Peyer's patch (tissue), 4 donors: ENCODE measurements at regions not wholly inside any gene's neighbourhood (a gene's known extent, or its start where the extent isn't known, plus 50 kb on each side); places are given as distances from the start of the nearest gene placed in this dataset.

Experiments
- DNase-seq, 3 donors: peaks; one replicate each; pipeline ENCODE4 v3.0.0-alpha.2; 2017 to 2019
- H3K27ac ChIP-seq, 4 donors: fragments of 200-600 bp; sonication (generic); one replicate each; pipeline ENCODE4 v1.5.1; 2016 to 2019
- H3K27me3 ChIP-seq, 2 donors: fragments of 200-600 bp; sonication (generic); one replicate each; pipeline ENCODE4 v1.5.1; 2019
- H3K36me3 ChIP-seq, 3 donors: fragments of 200-600 bp; sonication (generic); one replicate each; pipeline ENCODE4 v1.5.1; 2016 to 2019
- H3K4me1 ChIP-seq, 4 donors: fragments of 200-600 bp; sonication (generic); one replicate each; pipeline ENCODE4 v1.5.1; 2016 to 2019
- H3K4me3 ChIP-seq, 4 donors: fragments of 200-600 bp; sonication (generic); 1 replicate in 3 of 4; 2 replicates in 1 of 4; pipeline ENCODE4 v1.5.1; 2016 to 2019; ENCODE audit warnings: mild to moderate bottlenecking in 1 of 4
- H3K9me3 ChIP-seq, 4 donors: fragments of 200-600 bp; sonication (generic); one replicate each; pipeline ENCODE4 v1.5.1; 2016 to 2019; ENCODE audit warnings: mild to moderate bottlenecking in 1 of 4
- CTCF ChIP-seq, 6 experiments: fragments of 450-650 bp in 4 of 6; fragments of 200-600 bp in 2 of 6; sonication (generic) in 1 of 6; IDR thresholded peaks; one replicate each; pipeline ENCODE4 v1.5.1; 2017 to 2019; ENCODE audit warnings: antibody characterized with exemption in 6 of 6, mild to moderate bottlenecking in 3 of 6, moderate library complexity in 1 of 6
- POLR2A ChIP-seq, 2 donors: fragments of 450-650 bp; IDR thresholded peaks; one replicate each; pipeline ENCODE4 v1.5.1; 2017; ENCODE audit warnings: antibody characterized with exemption in 2 of 2, mild to moderate bottlenecking in 2 of 2, moderate library complexity in 2 of 2

- no peak for DNase-seq
- no peaks in the 10 kb centered on the region for H3K9me3 ChIP-seq
- H3K4me1 ChIP-seq: no peaks in the 10 kb centered on the region
- no peaks in the 10 kb centered on the region for H3K36me3 ChIP-seq
- no peak overlapping the region for H3K27ac ChIP-seq
- H3K27me3 ChIP-seq: no peaks in the 10 kb centered on the region
- TF ChIP-seq CTCF (IDR thresholded peaks at IDR 0.05) (no peak), POLR2A (IDR thresholded peaks at IDR 0.05) (no peak)
- no peak overlapping the region for H3K4me3 ChIP-seq
These were observed 50.9 kb upstream of the PTPDC1 start for GRCh38 chr9:94033383-94033782.

GRCh38 chr9:94031946-94032345, 52.3 kb upstream of the PTPDC1 start:
- DNase-seq: no peak
- no peak overlapping the region for H3K27ac ChIP-seq
- H3K27me3 ChIP-seq: no peaks in the 10 kb centered on the region
- no peak overlapping the region for H3K4me3 ChIP-seq
- H3K4me1 ChIP-seq: no peaks in the 10 kb centered on the region
- no peak for TF ChIP-seq POLR2A (IDR thresholded peaks at IDR 0.05)
- TF ChIP-seq CTCF (IDR thresholded peaks at IDR 0.05): no peak
- no peaks in the 10 kb centered on the region for H3K36me3 ChIP-seq
- no peaks in the 10 kb centered on the region for H3K9me3 ChIP-seq

GRCh38 chr9:94031380-94031779, 52.9 kb upstream of the PTPDC1 start:
- TF ChIP-seq POLR2A (IDR thresholded peaks at IDR 0.05): no peak
- TF ChIP-seq CTCF (IDR thresholded peaks at IDR 0.05): no peak
- no peaks in the 10 kb centered on the region for H3K36me3 ChIP-seq
- H3K4me3 ChIP-seq: peak overlapping the region; percentile 83 to 88 (median 86)
- H3K27me3 ChIP-seq: no peaks in the 10 kb centered on the region
- no peak for DNase-seq
- no peaks in the 10 kb centered on the region for H3K4me1 ChIP-seq
- H3K27ac ChIP-seq: no peak overlapping the region
- H3K9me3 ChIP-seq: no peaks in the 10 kb centered on the region

GRCh38 chr9:94030318-94031179, 53.7 kb upstream of the PTPDC1 start:
- Histone ChIP-seq H3K4me3 (peak overlapping the region; percentile 83 to 88 (median 86)), H3K4me1 (no peaks in the 10 kb centered on the region), H3K27me3 (no peaks in the 10 kb centered on the region), H3K9me3 (no peaks in the 10 kb centered on the region), H3K36me3 (no peaks in the 10 kb centered on the region), H3K27ac (peak overlapping the region; percentile 73 to 82 (median 80))
- peak; percentile 83 to 93 (median 92) for DNase-seq
- no peak for TF ChIP-seq CTCF (IDR thresholded peaks at IDR 0.05)
- peak; percentile 59 to 71 for TF ChIP-seq POLR2A (IDR thresholded peaks at IDR 0.05)

- H3K9me3 ChIP-seq: no peaks in the 10 kb centered on the region
These were observed 54.3 kb upstream of the PTPDC1 start for GRCh38 chr9:94029932-94030317.

More at GRCh38 chr9:94029932-94030317, 54.3 kb upstream of the PTPDC1 start:
- Histone ChIP-seq H3K36me3 (no peaks in the 10 kb centered on the region), H3K27me3 (no peaks in the 10 kb centered on the region), H3K27ac (peak overlapping the region; percentile 73 to 82 (median 80)), H3K4me3 (peak overlapping the region; percentile 83 to 88 (median 86)), H3K4me1 (no peaks in the 10 kb centered on the region)
- TF ChIP-seq CTCF (IDR thresholded peaks at IDR 0.05): no peak
- TF ChIP-seq POLR2A (IDR thresholded peaks at IDR 0.05): no peak
- DNase-seq: no peak
